T-helper 2 cell (primary cell): ENCODE measurements at regions not wholly inside any gene's neighbourhood (a gene's known extent, or its start where the extent isn't known, plus 50 kb on each side); places are given as distances from the start of the nearest gene placed in this dataset.
"Not testable (repeated sequence)": the region's sequence is repeated elsewhere in the genome, so short reads cannot be mapped to it uniquely, and the experiment has no call there.

Experiments used
- DNase-seq, 5 experiments: peaks; one replicate each; pipeline versions ENCODE4 v3.0.0 to v3.0.0-alpha.2; 2012 to 2022

- DNase-seq, result no peak
These were observed 981.7 kb upstream of the NCAM2 start for GRCh38 chr21:20016435-20017005.

- DNase-seq, result no peak
These were observed 978.2 kb upstream of the NCAM2 start for GRCh38 chr21:20020026-20020425.

- DNase-seq, result no peak
These were observed 975.0 kb upstream of the NCAM2 start for GRCh38 chr21:20023193-20023592.

DNA sequence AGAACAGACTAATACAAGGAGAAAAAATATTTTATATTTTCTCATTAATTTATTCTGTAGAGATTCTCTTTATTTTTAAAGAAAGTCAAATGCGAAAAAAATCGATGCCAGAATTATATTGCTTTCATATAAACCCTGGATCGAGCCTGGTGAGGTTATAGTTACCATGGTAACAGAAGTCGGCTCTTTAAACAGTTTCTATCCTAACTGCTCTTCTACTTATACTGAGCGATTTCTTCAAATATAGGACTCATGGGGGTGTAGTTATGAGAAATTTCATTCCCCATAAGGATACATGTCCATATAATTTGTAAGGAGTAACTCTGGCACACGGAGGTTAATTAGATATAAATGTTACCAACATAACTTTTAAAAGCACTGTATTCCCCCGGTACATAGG is 973.5 kb upstream of the NCAM2 start:
- no peak for DNase-seq

- no peak for DNase-seq
These were observed 971.7 kb upstream of the NCAM2 start for GRCh38 chr21:20026543-20026942.

- DNase-seq, result no peak
These were observed 967.8 kb upstream of the NCAM2 start for GRCh38 chr21:20030390-20030789.

DNA sequence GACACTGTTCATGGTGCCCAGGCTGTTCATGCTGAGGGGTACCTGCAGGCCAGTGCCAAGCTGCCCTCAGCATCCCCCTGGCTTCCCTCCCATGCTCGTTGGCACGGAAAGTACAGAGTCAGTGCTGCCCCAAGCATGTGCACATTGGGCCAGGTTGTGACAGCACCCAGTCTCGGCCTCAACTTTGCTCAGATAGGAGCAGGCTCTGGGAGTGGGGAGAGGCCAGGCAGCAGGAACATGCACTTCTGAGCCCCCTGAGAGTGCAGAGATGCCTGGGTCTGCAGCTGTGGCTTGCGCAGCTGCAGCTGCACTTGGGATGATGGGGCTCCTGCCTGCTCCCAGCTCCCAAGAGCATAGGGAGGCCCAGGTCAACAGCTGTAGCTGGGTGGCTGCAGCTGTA is 966.4 kb upstream of the NCAM2 start:
- DNase-seq, result no peak

DNA sequence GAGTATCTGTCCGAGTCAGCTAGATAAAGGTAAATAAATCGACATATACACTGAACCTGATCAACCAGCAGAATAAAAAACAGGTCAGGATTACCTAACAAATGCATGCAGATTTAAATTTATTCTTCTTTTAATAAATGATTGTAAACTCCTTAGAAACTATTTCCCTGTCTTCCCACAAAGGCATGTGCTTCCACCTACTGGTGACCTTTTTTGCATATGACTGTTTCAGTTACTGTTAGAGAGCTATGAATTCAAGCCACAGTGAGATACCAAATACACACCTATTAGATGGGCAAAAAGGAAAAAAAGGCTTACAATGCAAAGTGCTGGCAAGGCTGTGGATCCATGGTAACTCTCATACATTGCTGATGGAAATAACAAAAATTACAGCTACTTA is 957.4 kb upstream of the NCAM2 start:
- no peak for DNase-seq

GRCh38 chr21:20045197-20045596 is 953.0 kb upstream of the NCAM2 start:
- no peak for DNase-seq

DNA sequence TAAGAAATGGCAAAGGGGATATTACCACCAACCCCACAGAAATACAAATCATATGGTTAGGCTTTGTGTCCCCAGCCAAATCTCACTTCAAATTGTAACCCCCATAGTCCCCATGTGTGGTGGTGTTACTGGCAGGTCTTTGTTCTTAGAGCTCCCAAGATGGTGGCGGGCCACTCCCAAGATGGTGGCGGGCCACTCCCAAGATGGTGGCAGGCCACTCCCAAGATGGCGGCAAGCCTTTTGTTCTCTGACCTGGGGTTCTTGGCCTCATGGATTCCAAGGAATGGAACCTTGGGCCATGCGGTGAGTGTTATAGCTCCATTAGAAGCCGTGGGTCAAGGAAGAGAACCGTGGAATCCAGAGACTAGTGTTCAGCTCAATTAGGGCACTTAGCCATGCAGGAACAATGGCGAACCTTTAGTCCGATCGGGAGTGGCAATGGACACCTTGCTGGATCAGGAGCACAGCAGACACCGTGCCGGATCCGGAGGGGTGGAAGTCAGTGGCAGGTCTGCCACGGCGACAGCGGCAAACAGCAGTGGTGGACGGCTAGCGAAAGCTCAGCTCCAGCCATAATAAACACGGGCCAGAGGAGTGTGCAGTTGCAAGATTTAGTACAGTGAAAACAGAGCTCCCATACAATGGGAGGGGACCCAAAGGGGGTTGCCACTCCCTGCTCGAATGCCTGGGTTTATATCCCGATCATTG is 949.9 kb upstream of the NCAM2 start:
- DNase-seq, result not testable (repeated sequence)

DNA sequence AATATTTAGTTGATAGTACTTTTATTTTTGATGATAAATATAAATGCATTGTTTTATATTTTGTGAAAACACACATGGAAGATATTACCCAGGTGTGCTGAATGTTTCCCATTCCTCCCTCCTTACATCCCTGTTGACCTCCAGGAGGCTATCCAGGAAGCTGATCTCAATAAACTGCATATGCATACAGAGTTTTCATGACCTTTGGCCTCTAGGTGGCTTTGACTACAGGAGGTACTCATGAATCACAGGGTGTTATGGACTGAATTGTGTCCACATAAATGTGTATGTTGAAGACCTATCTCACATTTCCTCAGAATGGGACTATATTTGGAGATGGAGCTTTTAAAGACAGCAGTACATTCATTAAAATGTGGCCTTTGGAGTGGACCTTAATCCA is 914.9 kb upstream of the NCAM2 start:
- DNase-seq, result no peak

DNA sequence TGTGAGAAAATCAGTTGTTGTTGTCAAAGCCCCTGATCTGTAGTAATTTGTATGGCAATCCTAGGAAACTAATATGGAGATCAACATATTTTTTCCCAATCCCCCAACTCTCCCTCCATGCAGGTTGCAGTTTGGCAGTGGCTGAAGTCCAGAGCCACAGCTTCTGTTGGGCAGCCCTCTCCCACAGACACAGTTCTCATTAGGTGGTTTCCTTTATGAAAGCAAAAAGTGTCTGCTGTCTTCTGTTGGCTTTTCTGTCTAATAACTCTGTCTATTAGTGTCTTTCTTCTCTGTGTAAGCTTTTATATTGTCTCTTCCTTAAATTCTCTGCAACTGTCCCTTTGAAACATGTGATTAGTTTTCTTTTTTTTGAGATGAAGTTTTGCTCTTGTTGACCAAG is 914.3 kb upstream of the NCAM2 start:
- DNase-seq, result no peak

DNA sequence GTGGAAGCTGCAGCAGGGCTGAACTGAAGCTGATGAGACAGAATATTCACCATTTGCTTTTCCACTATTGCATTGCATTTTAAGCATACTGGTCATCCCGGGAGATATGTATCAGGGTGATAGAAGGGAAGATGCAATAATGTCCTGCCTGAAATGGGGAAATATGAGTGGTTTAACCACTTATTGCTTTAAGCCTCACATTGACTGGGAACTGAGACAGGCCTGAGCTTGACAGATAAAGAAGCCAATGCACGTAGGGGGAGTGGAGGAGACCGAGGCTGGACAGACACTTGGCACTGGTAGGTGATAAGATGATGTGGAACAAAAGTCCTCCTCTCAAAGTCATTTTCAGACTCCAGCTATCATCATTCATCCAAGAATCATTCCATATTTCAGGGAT is 911.7 kb upstream of the NCAM2 start:
- no peak for DNase-seq

GRCh38 chr21:20106368-20106767 is 891.8 kb upstream of the NCAM2 start:
- no peak for DNase-seq

DNA sequence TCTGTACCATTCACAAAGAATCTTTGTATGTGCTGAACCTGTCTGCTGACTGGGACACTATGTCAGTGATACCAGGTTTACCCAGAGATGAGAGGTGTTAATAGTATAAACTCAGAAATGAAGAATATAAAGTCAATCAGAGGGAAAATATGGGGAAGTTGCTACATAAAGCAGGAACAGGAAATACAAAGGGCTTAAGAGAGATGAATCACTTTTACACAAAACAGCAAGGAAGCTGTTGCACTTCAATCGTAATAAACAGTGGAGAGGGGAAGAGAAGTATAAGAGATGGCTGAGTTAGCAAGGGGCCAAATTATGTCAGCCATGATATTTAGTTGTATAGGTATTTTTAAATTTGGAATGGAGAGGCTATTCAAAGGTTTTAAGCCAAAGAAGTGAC is 890.2 kb upstream of the NCAM2 start:
- no peak for DNase-seq

DNA sequence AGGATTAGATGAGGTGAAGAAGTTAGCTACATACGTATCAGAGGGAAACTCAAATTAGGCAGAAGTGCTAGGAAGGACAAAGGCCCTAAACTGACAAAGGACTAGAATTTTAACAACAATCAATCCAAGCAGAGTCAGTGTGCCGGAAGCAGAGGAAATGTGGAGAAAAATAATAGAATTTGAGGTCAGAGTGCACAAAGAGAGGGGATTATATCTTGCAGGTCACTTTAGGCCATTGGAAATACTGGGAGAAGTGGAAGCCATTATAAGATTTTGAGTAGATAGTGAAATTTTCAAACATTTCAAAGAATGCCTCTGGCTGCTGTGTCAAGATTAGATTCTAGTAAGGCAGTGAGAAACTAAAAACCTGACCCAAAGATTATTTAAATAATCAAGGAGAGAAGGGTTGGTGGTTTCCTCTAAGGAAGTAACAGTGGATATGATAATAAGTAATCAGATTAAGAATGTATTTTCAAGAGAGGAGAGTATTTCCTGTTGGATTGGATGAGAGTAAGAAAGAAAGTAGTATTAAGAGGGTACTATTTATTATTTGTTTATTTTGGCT is 889.2 kb upstream of the NCAM2 start:
- DNase-seq, result no peak

GRCh38 chr21:20110368-20110767 is 887.8 kb upstream of the NCAM2 start:
- no peak for DNase-seq

DNA sequence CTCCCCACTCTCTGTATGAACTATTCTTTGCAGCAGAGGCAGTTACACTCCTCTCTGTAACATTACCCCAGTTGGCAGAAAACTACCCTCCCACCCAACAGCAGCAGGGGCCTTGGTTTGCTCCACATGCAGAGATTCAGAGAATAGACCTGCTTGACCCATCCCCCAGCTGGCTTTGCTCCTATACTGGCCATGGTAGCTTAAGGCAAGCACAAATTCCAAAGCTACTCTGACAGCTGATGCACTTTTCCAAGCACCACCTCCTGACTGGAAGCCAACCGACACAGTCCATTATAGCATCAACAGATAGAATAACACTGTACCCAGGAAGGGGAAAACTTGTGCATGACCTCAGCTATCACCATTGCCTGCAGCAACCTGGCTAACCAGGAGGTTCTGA is 846.5 kb upstream of the NCAM2 start:
- no peak for DNase-seq

GRCh38 chr21:20163167-20163566 is 835.0 kb upstream of the NCAM2 start:
- no peak for DNase-seq

- DNase-seq, result no peak
These were observed 831.1 kb upstream of the NCAM2 start for GRCh38 chr21:20167059-20167458.

DNA sequence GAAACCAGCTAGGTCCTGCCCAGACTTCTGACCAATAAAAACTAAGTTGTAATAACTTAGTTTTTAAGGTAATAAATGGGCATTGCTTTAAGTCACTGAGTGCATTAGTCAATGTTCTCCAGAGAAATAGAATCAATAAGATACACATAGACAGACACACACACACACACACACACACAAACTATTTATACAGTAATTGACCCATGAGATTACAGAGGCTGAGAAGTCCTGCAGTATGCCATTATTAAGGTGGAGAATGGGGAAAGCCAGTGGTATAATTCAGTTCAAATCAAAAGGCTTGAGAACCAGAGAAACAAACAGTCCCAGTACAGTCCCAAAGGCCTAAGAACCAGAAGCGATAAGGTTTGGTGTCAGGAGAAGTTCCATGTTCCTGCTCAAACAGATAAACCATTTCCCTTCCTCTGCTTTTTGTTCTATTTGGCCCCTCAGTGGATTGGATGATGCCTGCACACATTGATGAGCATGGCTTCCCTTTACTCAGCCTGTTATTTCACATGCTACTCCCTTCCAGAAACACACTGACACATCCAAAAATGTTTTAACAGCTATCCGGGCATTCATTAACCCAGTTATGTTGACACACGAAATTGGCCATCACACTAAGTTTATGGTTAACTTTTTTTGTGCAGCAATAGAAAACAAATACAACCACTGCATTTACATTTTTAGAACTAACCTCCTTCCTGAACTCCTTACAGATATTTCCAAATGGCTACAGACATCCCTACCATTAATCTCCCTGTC is 828.2 kb upstream of the NCAM2 start:
- no peak for DNase-seq

GRCh38 chr21:20186186-20186585 is 812.0 kb upstream of the NCAM2 start:
- no peak for DNase-seq

DNA sequence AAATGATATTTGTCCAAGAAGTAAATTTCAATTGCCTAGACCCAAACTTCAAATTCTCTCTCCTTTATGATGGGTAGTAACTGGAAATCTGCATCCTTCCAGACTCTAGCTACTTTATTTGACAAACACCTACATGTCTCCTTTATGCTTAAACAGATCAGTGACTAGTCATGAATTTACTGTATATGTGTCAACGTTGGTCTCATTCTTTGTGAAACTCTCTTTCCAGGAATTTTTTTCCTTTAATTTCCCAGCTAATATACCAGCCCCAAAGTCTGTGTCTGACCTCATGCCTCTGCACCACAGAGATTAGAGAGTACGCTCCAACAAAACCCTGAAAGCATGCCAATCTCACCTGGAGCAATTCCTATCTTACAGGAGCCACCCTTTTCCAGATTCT is 811.2 kb upstream of the NCAM2 start:
- no peak for DNase-seq

GRCh38 chr21:20201323-20201722 is 796.9 kb upstream of the NCAM2 start:
- DNase-seq, result not testable (repeated sequence)
